ENCODE measurements at regions not wholly inside any gene's neighbourhood (a gene's known extent, or its start where the extent isn't known, plus 50 kb on each side); places are given as distances from the start of the nearest gene placed in this dataset.
A peak's percentile ranks its signal among the peaks of the same experiment; 100 is the strongest.

- H3F3A ChIP-seq (replicated peaks; ENCODE audit: low read depth) = no peaks in the 10 kb centered on the region
- H3K79me2 ChIP-seq (replicated peaks; ENCODE audit: insufficient read depth) = no peaks in the 10 kb centered on the region
- H4K20me1 ChIP-seq (replicated peaks; ENCODE audit: insufficient read depth) = no peaks in the 10 kb centered on the region
- no peaks in the 10 kb centered on the region for H3K9me2 ChIP-seq (ENCODE audit: insufficient read depth)
- Mint-ChIP-seq H3K4me1 (peaks cover 8% of the 10 kb centered on the region; the same call in 2 of the 3 replicates), H3K36me3 (ENCODE audit: low read depth) (no peaks in the 10 kb centered on the region), H3K4me3 (no peak overlapping the region), H3K9me3 (no peaks in the 10 kb centered on the region), H3K27me3 (ENCODE audit: insufficient read depth, low read depth, poor library complexity) (peaks cover 3% of the 10 kb centered on the region), H3K27ac (no peak overlapping the region)
- no peaks in the 10 kb centered on the region for H3K27me3 ChIP-seq (ENCODE audit: insufficient read depth)
- no peak overlapping the region for H3K27ac ChIP-seq (ENCODE audit: low read depth)
- H2AFZ ChIP-seq = peak overlapping the region; percentile 6; the same call in 1 of the 2 replicates
- TF ChIP-seq ZNF114 (CRISPR knock-in tag; IDR thresholded peaks at IDR 0.05) = no peak
- no peak for TF ChIP-seq JUNB (IDR thresholded peaks at IDR 0.05; ENCODE audit: unreplicated experiment)
- no peak for TF ChIP-seq CTCF (conservative IDR thresholded peaks at IDR 0.05; ENCODE audit: low read depth in 2 of 2)
- no peak for TF ChIP-seq EZH2phosphoT487 (IDR thresholded peaks at IDR 0.05; ENCODE audit: unreplicated experiment)
- no peaks in the 10 kb centered on the region; the same call in none of the 2 replicates for H3K4me1 ChIP-seq (ENCODE audit: insufficient read depth)
- no peak overlapping the region for H3K4me3 ChIP-seq
- no peak overlapping the region for H3K4me2 ChIP-seq
- DNase-seq (ENCODE audit: low spot score) = no peak
- no peaks in the 10 kb centered on the region for H3K36me3 ChIP-seq (ENCODE audit: insufficient read depth)
- ATAC-seq = no peak
These were observed 85.7 kb upstream of the HS3ST2 start for GRCh38 chr16:22728167-22728836.

- ATAC-seq (no peak), DNase-seq (ENCODE audit: low spot score) (no peak)
- Mint-ChIP-seq H3K27me3 (ENCODE audit: insufficient read depth, low read depth, poor library complexity) (peaks cover 2% of the 10 kb centered on the region), H3K27ac (no peak overlapping the region), H3K36me3 (ENCODE audit: low read depth) (no peaks in the 10 kb centered on the region), H3K9me3 (no peaks in the 10 kb centered on the region), H3K4me1 (peaks cover 8% of the 10 kb centered on the region; the same call in 2 of the 3 replicates), H3K4me3 (no peak overlapping the region)
- Histone ChIP-seq H3K4me2 (no peak overlapping the region), H3K27ac (ENCODE audit: low read depth) (no peak overlapping the region), H3K27me3 (ENCODE audit: insufficient read depth) (no peaks in the 10 kb centered on the region), H3K79me2 (replicated peaks; ENCODE audit: insufficient read depth) (no peaks in the 10 kb centered on the region), H3F3A (replicated peaks; ENCODE audit: low read depth) (no peaks in the 10 kb centered on the region), H2AFZ (peak overlapping the region; percentile 83), H3K4me1 (ENCODE audit: insufficient read depth) (no peaks in the 10 kb centered on the region; the same call in none of the 2 replicates), H3K36me3 (ENCODE audit: insufficient read depth) (no peaks in the 10 kb centered on the region), H3K4me3 (no peak overlapping the region), H3K9me2 (ENCODE audit: insufficient read depth) (no peaks in the 10 kb centered on the region; the same call in 1 of the 2 replicates), H4K20me1 (replicated peaks; ENCODE audit: insufficient read depth) (no peaks in the 10 kb centered on the region)
- no peak for TF ChIP-seq REST (IDR thresholded peaks at IDR 0.05; ENCODE audit: unreplicated experiment)
- no peak for TF ChIP-seq JUNB (IDR thresholded peaks at IDR 0.05; ENCODE audit: unreplicated experiment)
- no peak for TF ChIP-seq CTCF (conservative IDR thresholded peaks at IDR 0.05; ENCODE audit: low read depth in 2 of 2)
- TF ChIP-seq ZNF331 (CRISPR knock-in tag; IDR thresholded peaks at IDR 0.05; ENCODE audit: low read depth) = no peak
- TF ChIP-seq CREB1 (CRISPR knock-in tag; IDR thresholded peaks at IDR 0.05; ENCODE audit: low read depth) = no peak
- TF ChIP-seq STAT1 (IDR thresholded peaks at IDR 0.05; ENCODE audit: unreplicated experiment) = no peak
- no peak for TF ChIP-seq POLR2AphosphoS5 (IDR thresholded peaks at IDR 0.05; ENCODE audit: low read depth)
- no peak for TF ChIP-seq NANOG (IDR thresholded peaks at IDR 0.05; ENCODE audit: borderline replicate concordance)
- TF ChIP-seq EZH2phosphoT487 (IDR thresholded peaks at IDR 0.05; ENCODE audit: unreplicated experiment) = no peak
These were observed 81.6 kb upstream of the HS3ST2 start for GRCh38 chr16:22732400-22732799.
